22Rv1 (cell line): ENCODE measurements at regions not wholly inside any gene's neighbourhood (a gene's known extent, or its start where the extent isn't known, plus 50 kb on each side); places are given as distances from the start of the nearest gene placed in this dataset.

Source experiments
- H3K27ac ChIP-seq: fragments of 450-650 bp; 2 replicates; pipeline ENCODE4 v1.5.1; 2017
- CTCF ChIP-seq: fragments of 450-650 bp; IDR thresholded peaks from 2 replicates; pipeline ENCODE4 v1.5.1; 2017; ENCODE audit warnings: mild to moderate bottlenecking
- ZFX ChIP-seq: fragments of 450-650 bp; IDR thresholded peaks from 2 replicates; pipeline ENCODE4 v1.6.1; 2017; ENCODE audit warnings: antibody characterized with exemption, borderline replicate concordance

DNA sequence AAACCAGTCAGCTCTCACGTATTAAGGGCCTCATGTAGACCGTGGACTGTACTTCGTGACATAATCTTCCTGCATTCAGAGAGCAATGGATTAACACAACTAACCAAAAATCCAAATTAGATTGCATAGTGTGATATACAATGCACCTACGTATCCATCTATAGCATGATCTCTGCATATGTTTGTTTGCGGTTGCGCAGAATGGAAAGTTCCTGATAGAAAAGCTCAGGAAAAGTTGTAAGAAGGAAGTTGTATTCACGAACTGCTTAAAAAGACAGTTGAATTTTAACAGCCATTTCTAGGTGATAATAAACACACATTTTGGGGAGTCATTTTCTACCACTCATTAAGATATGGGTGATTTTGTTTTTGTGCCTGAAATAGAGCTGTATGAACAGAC lies 869.0 kb downstream of the TLE4 start:
- H3K27ac ChIP-seq: no peak overlapping the region
- no peak for TF ChIP-seq ZFX
- no peak for TF ChIP-seq CTCF

DNA sequence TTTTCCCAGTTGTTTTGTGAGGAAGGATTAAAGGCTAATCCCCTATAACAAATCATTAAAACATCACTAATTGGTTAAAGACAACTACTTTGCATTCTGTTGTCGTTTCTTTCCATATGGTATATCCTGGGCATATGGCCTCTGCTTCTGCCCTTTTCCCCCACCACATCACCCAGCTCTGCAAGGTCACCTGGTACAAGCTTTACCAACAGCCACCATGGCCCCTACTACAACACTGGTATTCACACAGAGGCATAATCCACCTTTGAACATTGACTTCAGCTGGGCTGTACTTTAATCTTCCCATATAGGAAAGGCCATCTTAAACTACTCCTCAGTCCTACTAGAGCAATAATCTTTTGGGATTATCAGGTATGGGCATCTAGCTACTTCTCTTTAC lies 866.1 kb downstream of the TLE4 start:
- H3K27ac ChIP-seq: no peak overlapping the region

DNA sequence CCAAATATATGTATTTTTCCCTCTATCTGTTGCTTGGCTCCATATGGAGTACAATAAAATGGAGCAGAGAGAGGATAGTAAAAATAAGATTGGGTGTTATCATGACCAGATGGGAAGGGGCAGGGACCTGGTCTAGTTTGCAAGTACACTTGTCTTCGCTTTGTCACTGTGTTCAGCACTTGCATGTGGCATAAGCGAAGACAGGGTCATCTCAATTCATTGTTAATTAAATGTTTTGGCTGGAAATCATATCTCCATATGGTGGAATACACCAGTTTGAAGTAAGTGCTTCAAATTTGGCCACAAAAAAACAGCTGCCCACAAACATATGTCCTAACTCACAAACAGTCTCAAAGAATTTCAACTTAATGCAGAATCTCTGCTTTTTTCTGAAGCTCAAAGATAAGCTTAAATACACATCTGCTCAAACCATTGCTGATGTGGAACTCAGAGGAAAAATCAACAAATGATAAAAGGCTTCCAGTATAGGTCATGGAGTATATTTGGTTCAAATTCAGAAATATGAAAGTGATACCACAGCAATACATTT lies 865.4 kb downstream of the TLE4 start:
- no peak for TF ChIP-seq CTCF
- no peak for TF ChIP-seq ZFX

More for the DNA sequence above, 866.1 kb downstream of the TLE4 start:
- no peak for TF ChIP-seq ZFX
- no peak for TF ChIP-seq CTCF

DNA sequence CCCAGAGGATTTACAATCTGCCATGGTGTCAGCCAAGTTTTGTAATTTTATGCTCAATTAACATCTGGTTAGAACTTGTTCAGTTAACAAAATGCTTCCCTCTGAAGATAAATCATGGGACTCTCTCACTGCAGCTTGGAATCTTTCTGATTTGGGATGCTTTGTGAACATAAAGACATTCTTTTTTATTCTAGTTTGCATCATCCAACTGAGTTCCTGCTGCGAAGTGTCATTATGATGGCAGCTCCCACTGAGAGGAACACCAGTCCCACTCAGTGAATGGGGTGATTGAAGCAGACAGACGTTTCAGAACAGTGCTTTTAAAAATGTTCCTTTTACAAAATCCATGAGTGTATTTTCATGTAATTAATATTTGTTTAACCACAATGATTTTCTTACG lies 863.8 kb downstream of the TLE4 start:
- no peak for TF ChIP-seq ZFX
- no peak for TF ChIP-seq CTCF
- H3K27ac ChIP-seq: no peak overlapping the region

More for the DNA sequence above, 865.4 kb downstream of the TLE4 start:
- H3K27ac ChIP-seq: no peak overlapping the region

GRCh38 chr9:80426992-80427391 lies 855.2 kb downstream of the TLE4 start:
- TF ChIP-seq ZFX (no peak), CTCF (no peak)
- no peak overlapping the region for H3K27ac ChIP-seq

GRCh38 chr9:80417211-80417773 lies 845.5 kb downstream of the TLE4 start:
- TF ChIP-seq ZFX (no peak), CTCF (no peak)
- H3K27ac ChIP-seq: no peak overlapping the region

- no peak overlapping the region for H3K27ac ChIP-seq
- TF ChIP-seq ZFX (no peak), CTCF (no peak)
These were observed 838.3 kb downstream of the TLE4 start for GRCh38 chr9:80410106-80410505.
